T-helper 17 cell (primary cell): ENCODE measurements at regions not wholly inside any gene's neighbourhood (a gene's known extent, or its start where the extent isn't known, plus 50 kb on each side); places are given as distances from the start of the nearest gene placed in this dataset.

Experiments
- ATAC-seq: fragments of 150-1000 bp; cut with Tn5 transposase; 2 replicates; pipeline ENCODE4 v1.10.0; 2021; ENCODE audit warnings: mild to moderate bottlenecking, moderate library complexity
- DNase-seq, 3 donors: peaks; one replicate each; pipeline versions ENCODE4 v3.0.0 to v3.0.0-alpha.2; 2020 to 2021
- H3K9me3 ChIP-seq: one replicate; pipeline ENCODE4 v1.7.0; 2013; ENCODE audit warnings: low read length, mild to moderate bottlenecking; ENCODE audit not compliant: control insufficient read depth, poor library complexity, severe bottlenecking
- H3K27ac Mint-ChIP-seq: one replicate; pipeline ENCODE4 v1.8.0; 2022; ENCODE audit warnings: mild to moderate bottlenecking, moderate library complexity, mixed read lengths
- H3K27me3 Mint-ChIP-seq: one replicate; pipeline ENCODE4 v1.8.0; 2022; ENCODE audit warnings: mixed read lengths
- H3K36me3 Mint-ChIP-seq: one replicate; pipeline ENCODE4 v1.8.0; 2022; ENCODE audit warnings: low read depth, mixed read lengths
- H3K4me1 Mint-ChIP-seq: one replicate; pipeline ENCODE4 v1.8.0; 2022; ENCODE audit warnings: mild to moderate bottlenecking, mixed read lengths
- H3K4me3 Mint-ChIP-seq: one replicate; pipeline ENCODE4 v1.8.0; 2022; ENCODE audit warnings: mild to moderate bottlenecking, moderate library complexity, mixed read lengths

DNA sequence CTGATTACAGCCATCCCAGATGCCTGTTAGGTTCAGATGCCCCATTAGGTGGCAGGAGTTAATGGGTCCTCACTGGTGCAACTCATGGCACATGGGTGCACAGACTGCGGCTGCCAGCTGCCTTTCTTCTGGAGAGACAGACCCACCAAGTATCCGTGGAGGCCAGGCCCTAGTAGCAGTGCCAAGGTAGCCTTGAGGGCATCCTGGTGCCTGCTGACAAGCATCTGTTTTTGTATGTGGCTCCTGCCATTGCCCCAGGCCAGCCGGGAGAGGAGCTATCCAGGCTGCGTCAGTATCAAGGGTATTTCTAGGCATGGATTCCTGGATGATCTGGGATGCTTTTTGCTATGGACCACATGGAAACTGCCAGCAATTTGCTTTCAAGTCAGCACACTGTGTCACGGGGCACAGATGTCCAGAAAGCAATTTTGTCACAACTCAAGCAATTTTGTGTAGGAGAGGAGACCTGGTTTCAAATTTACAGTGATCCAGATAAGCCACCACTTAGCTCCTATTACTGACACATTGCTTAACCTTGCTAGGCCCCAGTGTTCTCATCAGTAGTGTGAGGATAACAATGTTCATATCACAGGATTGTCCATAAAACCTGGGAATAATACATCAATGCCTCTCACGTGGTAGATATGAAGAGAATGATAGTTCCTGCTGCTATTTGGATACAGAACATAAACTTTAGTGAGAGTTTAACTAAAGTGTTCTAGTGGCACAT, 815.1 kb upstream of the RAB6C start:
- ATAC-seq = no peak
- Mint-ChIP-seq H3K4me1 (no peaks in the 10 kb centered on the region), H3K36me3 (peaks cover 2% of the 10 kb centered on the region)

GRCh38 chr2:129165006-129165405, 814.5 kb upstream of the RAB6C start:
- Mint-ChIP-seq H3K27me3 (no peaks in the 10 kb centered on the region), H3K36me3 (peaks cover 2% of the 10 kb centered on the region), H3K4me3 (no peak overlapping the region), H3K27ac (no peak overlapping the region), H3K4me1 (no peaks in the 10 kb centered on the region)
- DNase-seq (no peak), ATAC-seq (no peak)
- no peaks in the 10 kb centered on the region for H3K9me3 ChIP-seq

More for the DNA sequence above, 815.1 kb upstream of the RAB6C start:
- H3K9me3 ChIP-seq = no peaks in the 10 kb centered on the region
- H3K27ac Mint-ChIP-seq = no peak overlapping the region
- no peaks in the 10 kb centered on the region for H3K27me3 Mint-ChIP-seq
- no peak for DNase-seq
- no peak overlapping the region for H3K4me3 Mint-ChIP-seq

DNA sequence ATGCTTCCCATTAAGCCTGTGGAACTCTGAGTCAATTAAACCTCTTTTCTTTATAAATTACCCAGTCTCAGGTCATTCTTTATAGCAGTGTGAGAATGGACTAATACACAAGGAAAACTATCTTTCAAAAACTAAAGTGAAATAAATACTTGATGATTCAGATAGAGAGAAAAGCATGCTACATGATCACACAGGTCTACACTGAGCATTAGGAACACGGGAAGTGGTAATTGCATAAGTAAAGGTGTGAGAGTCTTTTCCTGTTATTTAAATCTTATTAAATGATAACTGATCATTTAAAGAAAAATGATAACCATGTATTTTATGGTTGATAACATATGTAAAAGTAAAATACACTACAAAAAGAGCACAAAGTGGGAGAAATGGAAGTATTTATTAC, 812.0 kb upstream of the RAB6C start:
- no peaks in the 10 kb centered on the region for H3K36me3 Mint-ChIP-seq

GRCh38 chr2:129170570-129170969, 808.9 kb upstream of the RAB6C start:
- no peak overlapping the region for H3K4me3 Mint-ChIP-seq
- no peak for DNase-seq
- H3K4me1 Mint-ChIP-seq = no peaks in the 10 kb centered on the region
- H3K27ac Mint-ChIP-seq = no peak overlapping the region
- no peaks in the 10 kb centered on the region for H3K9me3 ChIP-seq
- H3K36me3 Mint-ChIP-seq = no peaks in the 10 kb centered on the region
- ATAC-seq = no peak
- no peaks in the 10 kb centered on the region for H3K27me3 Mint-ChIP-seq

More for the DNA sequence above, 812.0 kb upstream of the RAB6C start:
- Mint-ChIP-seq H3K4me3 (no peak overlapping the region), H3K27ac (no peak overlapping the region), H3K27me3 (no peaks in the 10 kb centered on the region), H3K4me1 (no peaks in the 10 kb centered on the region)
- no peak for DNase-seq
- H3K9me3 ChIP-seq = no peaks in the 10 kb centered on the region
- ATAC-seq = no peak

- Mint-ChIP-seq H3K27me3 (no peaks in the 10 kb centered on the region), H3K27ac (no peak overlapping the region), H3K4me1 (no peaks in the 10 kb centered on the region), H3K4me3 (no peak overlapping the region), H3K36me3 (no peaks in the 10 kb centered on the region)
- ATAC-seq = no peak
- H3K9me3 ChIP-seq = no peaks in the 10 kb centered on the region
- DNase-seq = no peak
These were observed 805.3 kb upstream of the RAB6C start for GRCh38 chr2:129174143-129174542.

DNA sequence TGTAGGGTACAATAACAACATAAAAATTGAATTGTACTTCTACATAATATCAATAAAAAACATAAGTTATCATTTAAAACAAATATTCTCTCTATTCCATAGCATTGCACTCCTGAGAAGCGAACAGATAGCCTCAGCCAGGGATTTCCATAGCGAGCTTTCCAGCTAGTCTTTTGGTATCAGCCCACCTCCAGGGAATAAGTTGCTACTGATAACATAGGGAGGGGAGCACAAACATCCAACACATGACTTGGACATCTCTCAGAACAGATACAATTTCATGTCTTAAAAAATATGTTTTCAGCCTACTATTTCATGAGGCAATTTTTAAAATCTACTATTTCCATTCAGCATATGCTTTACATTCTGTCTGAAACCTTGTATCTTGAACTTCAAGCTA, 804.4 kb upstream of the RAB6C start:
- no peaks in the 10 kb centered on the region for H3K9me3 ChIP-seq
- ATAC-seq = no peak
- Mint-ChIP-seq H3K27me3 (no peaks in the 10 kb centered on the region), H3K4me3 (no peak overlapping the region), H3K27ac (no peak overlapping the region), H3K36me3 (no peaks in the 10 kb centered on the region), H3K4me1 (no peaks in the 10 kb centered on the region)
- no peak for DNase-seq

- H3K4me3 Mint-ChIP-seq = no peak overlapping the region
- no peaks in the 10 kb centered on the region for H3K27me3 Mint-ChIP-seq
- H3K9me3 ChIP-seq = no peaks in the 10 kb centered on the region
- no peak for DNase-seq
- H3K36me3 Mint-ChIP-seq = no peaks in the 10 kb centered on the region
- H3K27ac Mint-ChIP-seq = no peak overlapping the region
- no peaks in the 10 kb centered on the region for H3K4me1 Mint-ChIP-seq
- ATAC-seq = no peak
These were observed 803.1 kb upstream of the RAB6C start for GRCh38 chr2:129176375-129176774.

- H3K27me3 Mint-ChIP-seq = no peaks in the 10 kb centered on the region
- H3K4me1 Mint-ChIP-seq = no peaks in the 10 kb centered on the region
- peak overlapping the region; percentile 10 for H3K27ac Mint-ChIP-seq
- no peak for DNase-seq
- no peak for ATAC-seq
- H3K9me3 ChIP-seq = no peaks in the 10 kb centered on the region
- H3K36me3 Mint-ChIP-seq = no peaks in the 10 kb centered on the region
- H3K4me3 Mint-ChIP-seq = no peak overlapping the region
These were observed 801.1 kb upstream of the RAB6C start for GRCh38 chr2:129178356-129178755.

DNA sequence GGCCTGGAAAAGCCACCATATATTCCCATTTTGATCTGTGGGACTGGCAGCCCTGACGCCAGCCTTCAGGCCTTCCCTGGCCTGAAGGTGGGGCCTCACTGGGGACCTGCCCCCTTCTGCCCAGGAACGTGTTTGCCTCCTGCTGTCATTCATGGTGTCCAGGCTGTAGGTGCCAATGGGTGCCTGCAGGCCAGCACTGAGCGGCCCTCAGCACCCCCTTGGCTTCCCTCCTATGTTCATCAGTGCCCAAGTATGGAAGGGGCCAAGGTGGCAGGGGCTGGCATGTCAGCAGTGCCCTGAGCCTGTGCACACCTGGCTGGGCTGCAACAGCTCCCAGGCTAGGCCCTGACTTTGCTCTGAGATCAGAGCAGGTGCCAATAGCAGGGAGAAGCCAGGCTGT, 800.3 kb upstream of the RAB6C start:
- Mint-ChIP-seq H3K27ac (no peak overlapping the region), H3K27me3 (no peaks in the 10 kb centered on the region), H3K4me3 (no peak overlapping the region), H3K4me1 (no peaks in the 10 kb centered on the region), H3K36me3 (no peaks in the 10 kb centered on the region)
- DNase-seq = no peak
- no peaks in the 10 kb centered on the region for H3K9me3 ChIP-seq
- ATAC-seq = no peak

DNA sequence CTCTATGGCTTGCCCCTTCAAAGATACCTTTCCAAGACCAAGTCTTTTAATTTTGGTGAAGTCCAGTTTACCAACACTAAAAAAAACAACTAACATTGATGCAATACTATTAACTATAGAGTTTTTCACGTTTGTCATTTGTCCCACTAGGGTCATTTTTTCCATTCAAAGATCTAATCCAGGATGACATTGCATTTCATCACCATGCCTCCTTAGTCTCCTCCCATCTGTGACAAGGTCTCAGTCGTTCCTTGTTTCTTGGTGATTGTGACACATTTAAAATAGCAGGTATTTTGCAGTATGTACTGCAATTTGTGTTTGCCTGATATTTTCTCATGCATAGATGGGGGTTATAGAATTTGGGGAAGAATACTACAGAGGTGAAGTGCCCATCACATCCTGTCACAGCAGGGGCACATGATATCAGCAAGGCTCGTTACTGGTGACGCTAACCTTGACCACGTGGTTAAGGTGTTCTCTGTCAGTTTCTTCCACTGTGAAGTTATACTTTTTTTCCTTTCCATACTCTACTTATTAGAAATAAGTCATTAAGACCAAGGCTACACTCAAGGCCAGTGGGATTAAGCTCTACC, 799.2 kb upstream of the RAB6C start:
- H3K9me3 ChIP-seq = no peaks in the 10 kb centered on the region
- Mint-ChIP-seq H3K27ac (no peak overlapping the region), H3K27me3 (no peaks in the 10 kb centered on the region), H3K4me3 (no peak overlapping the region), H3K4me1 (no peaks in the 10 kb centered on the region), H3K36me3 (no peaks in the 10 kb centered on the region)
- DNase-seq (no peak), ATAC-seq (no peak)

DNA sequence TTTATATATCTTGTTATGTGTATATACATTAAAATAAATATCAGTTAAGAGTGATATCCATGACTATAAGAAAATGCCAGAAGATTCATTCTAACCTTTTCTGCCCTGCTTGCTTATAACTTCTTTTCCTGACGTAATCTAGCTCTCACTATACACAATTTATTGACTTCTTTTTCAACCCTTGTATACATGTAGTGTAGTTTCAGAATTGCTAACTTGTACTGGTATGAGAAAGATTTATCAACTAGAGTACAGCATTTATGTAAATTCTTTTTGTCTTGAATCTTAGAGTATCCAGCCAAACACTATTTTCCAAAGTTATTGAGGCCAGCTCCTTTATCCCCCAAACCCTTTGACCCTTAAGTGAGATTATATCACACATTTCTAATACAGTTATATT, 798.0 kb upstream of the RAB6C start:
- no peak overlapping the region for H3K4me3 Mint-ChIP-seq
- H3K4me1 Mint-ChIP-seq = no peaks in the 10 kb centered on the region
- peaks cover 3% of the 10 kb centered on the region for H3K27me3 Mint-ChIP-seq
- ATAC-seq (no peak), DNase-seq (no peak)
- no peaks in the 10 kb centered on the region for H3K36me3 Mint-ChIP-seq
- H3K9me3 ChIP-seq = no peaks in the 10 kb centered on the region
- H3K27ac Mint-ChIP-seq = no peak overlapping the region

DNA sequence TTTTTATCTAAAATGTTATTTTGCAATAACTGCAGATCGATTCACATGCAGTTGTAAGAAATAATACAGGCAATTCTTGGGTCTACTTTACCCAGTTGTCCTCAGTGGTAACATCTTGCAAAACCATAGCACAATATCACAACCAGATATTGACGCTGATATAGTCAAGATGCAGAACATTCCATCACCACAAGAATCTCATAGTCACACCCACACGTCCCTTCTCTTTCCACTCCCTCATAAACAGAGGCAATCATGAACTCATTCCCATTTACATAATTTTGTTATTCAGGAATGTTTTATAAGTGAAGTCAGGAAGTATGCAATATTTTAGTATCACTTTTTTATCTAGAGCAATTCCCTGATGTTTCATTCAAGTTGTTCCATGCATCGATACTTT, 797.5 kb upstream of the RAB6C start:
- no peak overlapping the region for H3K27ac Mint-ChIP-seq
- DNase-seq (no peak), ATAC-seq (no peak)
- H3K9me3 ChIP-seq = no peaks in the 10 kb centered on the region
- no peaks in the 10 kb centered on the region for H3K4me1 Mint-ChIP-seq
- H3K4me3 Mint-ChIP-seq = no peak overlapping the region
- H3K27me3 Mint-ChIP-seq = peaks cover 7% of the 10 kb centered on the region
- no peaks in the 10 kb centered on the region for H3K36me3 Mint-ChIP-seq

- Mint-ChIP-seq H3K4me3 (no peak overlapping the region), H3K4me1 (no peaks in the 10 kb centered on the region), H3K36me3 (no peaks in the 10 kb centered on the region), H3K27me3 (peaks cover 13% of the 10 kb centered on the region), H3K27ac (no peak overlapping the region)
- no peaks in the 10 kb centered on the region for H3K9me3 ChIP-seq
- DNase-seq (no peak), ATAC-seq (no peak)
These were observed 792.1 kb upstream of the RAB6C start for GRCh38 chr2:129187343-129187742.

- H3K9me3 ChIP-seq = no peaks in the 10 kb centered on the region
- Mint-ChIP-seq H3K36me3 (no peaks in the 10 kb centered on the region), H3K4me3 (no peak overlapping the region), H3K27ac (no peak overlapping the region), H3K27me3 (peaks cover 13% of the 10 kb centered on the region), H3K4me1 (no peaks in the 10 kb centered on the region)
- ATAC-seq = no peak
- no peak for DNase-seq
These were observed 791.0 kb upstream of the RAB6C start for GRCh38 chr2:129188451-129188850.
